GM21529 (cell line): ENCODE measurements at regions not wholly inside any gene's neighbourhood (a gene's known extent, or its start where the extent isn't known, plus 50 kb on each side); places are given as distances from the start of the nearest gene placed in this dataset.

ENCODE experiments used
- ATAC-seq: cut with Tn5 transposase; IDR thresholded peaks from one replicate; pipeline ENCODE4 v1.9.1; 2021; ENCODE audit not compliant: unreplicated experiment

DNA sequence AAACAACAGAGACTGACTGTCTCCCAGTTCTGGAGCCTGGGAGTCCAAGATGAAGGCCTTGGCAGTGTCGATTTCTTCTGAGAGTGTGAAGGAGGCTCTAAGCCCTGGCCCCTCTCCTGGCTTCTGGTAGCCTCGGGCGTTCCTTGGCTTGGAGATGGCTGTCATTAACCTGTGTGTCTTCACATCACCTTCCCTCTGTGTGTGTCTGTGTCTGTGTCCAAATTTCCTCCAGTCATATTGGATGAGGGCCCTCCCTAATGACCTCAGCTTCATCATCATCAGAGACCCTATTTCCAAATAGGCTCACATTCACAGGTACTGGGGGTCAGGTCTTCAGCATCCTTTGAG, 138.3 kb downstream of the TOMM20 start:
- ATAC-seq, result no peak

DNA sequence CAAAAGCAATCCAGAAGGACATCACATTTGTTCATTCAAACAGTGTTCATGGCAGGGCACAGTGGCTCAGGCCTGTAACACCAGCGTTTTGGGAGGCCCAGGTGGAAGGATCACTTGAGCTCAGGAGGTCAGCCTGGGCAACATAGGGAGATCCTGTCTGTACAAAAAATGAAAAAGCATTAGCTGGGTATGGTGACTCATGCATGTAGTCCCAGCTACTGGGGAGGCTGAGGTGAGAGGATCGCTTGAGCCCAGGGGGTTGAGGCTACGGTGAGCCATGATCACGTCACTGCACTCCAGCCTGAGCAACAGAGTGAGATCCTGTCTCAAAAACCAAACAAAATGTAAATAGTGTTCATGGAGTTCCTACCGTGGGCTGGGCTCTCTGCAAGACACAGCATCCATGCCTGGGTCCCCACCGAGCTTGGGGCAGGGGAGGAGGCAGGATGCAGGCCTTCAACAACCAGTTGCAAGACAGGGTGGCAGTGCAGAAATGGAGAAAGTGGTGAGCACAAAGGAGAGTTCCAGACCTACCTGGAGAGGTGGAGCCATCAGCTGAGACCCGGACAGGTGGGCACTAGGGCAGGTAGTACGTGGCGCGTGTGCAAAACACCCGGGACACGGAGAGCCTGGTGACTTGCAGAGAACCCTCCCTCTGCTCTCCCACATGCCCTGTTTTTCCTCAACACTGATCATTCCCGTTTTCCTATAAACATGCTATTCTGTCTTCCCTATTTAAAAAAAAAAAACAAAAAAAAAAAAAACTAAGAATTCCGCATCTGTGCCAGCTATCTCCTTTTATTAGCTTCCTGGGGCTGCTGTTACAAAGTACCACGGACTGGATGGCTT, 138.9 kb downstream of the TOMM20 start:
- no peak for ATAC-seq

DNA sequence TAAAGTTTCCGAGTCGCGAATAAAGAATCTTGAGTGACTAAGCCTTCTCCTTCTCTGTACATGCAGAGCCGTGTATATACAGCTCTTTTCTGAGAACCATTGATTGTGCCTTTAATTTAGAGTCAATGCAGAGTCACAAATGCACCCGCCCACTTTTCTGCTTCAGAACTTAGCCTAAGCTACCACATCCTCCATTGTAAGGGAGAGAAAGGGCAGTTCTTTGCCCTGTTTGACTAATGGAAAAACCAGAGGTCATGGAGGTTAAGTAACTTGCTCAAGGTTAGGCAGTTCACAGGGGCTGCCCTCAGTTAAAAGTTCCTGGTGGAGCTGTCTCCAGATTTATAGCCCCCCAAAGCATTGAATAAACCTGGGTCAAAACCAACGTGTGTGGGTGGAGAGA, 139.6 kb downstream of the TOMM20 start:
- ATAC-seq, result no peak

DNA sequence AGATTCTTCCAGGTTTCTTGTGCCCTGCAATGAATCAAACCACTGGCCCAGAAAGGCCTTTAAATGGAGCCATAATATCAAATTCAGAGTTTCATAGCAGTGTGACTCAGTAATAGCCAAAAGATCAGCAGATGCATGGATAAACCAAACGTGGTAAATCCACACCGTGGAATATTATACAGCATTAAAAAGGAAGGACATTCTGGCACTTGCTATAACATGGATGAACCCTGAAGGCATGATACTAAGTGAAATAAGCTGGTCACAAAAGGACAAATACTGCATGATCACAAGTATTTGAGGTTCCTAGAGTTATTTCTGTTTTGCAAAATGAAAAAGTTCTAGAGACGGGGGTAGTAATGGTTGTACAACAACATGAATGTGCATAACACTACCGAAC, 140.1 kb downstream of the TOMM20 start:
- no peak for ATAC-seq

DNA sequence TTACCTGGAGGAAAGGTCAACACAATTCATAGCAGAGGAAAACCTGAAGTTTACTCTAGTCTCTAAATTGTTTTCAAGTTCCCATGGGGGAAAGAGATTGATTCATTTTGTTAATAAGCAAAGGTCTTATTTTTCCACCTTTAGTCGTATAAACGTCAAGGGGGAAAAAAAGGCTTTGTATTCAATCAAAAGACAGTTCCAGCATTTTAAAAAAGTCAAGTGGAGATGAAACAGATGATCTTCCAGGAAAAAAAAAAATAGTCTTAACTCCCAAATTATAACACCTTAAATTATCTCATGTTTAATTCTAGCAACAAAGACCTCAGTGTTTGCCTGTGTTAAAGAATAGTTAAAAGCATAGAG, 140.5 kb downstream of the TOMM20 start:
- no peak for ATAC-seq

DNA sequence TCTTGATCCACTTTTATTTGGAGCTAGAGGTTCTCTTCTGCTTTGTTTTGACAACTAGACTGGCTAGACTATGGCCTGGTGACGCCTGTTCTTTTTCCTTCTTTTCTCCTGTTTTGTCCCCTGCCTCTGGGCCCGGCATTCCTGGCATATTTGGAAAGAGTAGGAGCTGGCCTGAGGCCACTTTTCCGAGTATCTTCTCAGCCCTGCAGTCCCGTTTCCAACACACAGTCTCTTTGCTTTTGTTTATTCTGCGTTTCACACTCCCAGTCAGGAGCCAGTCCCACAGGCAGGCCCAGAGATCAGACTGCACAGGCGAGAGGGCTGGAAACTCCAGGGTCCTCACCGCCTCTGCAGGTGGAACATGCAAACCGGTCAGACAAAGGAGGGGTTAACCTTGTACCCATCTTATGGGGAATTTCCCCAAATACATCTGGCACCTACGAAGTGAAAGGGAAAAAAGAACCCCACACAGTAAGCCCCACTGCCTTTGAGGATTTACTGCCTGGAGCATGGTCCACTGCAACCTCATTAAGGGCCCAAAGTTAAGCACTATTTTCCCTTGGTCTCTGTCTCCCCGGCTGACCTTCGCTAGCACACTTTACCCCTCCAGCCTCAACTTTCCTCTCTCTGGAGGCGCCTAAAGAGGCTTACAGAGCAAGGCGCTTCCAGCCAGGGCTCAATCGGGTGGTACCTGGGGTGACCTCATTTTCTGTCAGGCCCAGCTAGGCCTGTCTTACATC, 141.1 kb downstream of the TOMM20 start:
- peak; percentile 72 for ATAC-seq

DNA sequence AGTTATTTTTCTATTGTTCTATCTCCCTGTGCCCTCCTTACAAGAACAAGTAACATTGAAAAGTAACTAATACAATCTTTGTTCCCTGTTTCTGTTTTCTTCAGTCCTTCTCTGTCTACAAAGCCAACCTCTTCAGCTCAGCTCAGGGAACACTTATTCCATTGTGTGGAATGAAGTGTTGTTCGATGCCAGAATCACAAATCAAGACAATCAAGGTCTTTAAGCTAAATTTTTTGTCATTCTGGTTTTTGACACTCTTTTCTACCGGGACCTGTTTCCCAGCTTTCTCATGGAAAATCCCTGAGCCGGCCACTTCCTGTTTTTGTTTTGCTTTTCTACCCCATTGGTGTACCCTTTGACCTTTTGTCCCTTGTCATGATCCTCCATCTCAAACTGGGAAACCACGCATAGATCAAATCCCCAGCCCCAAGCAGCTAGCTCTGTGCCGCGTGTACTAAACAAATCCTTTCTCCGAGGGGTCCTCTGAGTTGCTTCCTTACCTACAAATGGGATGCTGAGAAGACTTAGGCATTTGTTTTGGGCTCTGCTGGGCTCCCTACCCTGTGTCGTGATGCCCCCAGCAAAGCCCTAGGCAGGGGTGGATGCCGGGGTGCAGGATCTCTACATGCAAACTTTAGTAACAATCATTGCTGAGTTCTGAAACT, 141.8 kb downstream of the TOMM20 start:
- no peak for ATAC-seq

DNA sequence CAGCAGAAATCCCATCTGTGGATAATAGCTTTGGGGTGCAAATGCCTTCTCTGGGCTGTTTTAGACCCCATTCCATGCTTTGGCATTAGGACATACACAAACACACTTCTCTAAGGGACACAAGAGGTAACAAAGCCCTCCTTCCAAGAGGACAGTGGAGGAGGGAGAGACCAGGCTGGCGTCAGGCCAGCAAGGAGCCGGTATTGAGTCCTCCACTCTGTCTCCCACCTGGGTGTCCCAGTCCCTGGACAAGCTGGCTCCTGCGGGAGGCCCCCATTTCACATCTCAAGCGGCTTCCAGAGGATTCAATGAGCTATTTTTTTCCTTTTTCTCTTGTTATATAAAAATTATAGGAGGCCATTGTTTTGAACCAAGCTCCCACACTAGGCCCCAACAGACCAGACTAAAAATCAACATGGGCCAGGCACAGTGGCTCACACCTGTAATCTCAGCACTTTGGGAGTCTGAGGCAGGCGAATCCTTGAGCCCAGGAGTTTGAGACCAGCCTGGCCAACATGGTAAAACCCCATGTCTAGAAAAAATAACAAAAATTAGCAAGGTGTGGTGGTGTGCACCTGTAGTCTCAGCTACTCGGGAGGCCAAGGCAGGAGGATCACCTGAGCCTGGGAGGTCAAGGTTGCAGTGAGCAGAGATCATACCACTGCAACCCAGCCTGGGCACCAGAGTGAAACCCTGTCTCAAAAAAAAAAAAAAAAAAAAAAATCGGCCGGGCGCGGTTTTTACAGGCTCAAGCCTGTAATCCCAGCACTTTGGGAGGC, 142.9 kb downstream of the TOMM20 start:
- ATAC-seq, result no peak

DNA sequence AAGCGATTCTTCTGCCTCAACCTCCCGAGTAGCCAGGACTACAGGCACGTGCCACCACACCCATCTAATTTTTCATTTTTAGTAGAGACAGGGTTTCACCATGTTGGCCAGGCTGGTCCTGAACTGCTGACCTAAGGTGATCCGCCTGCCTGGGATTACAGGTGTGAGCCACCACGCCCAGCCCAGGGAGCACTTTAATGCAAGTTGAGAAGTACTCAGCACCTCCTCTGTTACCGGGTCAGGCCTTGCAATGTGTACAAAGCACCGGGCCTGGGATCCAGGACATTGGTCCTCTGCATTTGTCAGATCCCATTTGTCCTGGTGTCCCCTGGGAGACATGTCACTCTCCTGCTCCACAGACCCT, 143.6 kb downstream of the TOMM20 start:
- ATAC-seq, result no peak

DNA sequence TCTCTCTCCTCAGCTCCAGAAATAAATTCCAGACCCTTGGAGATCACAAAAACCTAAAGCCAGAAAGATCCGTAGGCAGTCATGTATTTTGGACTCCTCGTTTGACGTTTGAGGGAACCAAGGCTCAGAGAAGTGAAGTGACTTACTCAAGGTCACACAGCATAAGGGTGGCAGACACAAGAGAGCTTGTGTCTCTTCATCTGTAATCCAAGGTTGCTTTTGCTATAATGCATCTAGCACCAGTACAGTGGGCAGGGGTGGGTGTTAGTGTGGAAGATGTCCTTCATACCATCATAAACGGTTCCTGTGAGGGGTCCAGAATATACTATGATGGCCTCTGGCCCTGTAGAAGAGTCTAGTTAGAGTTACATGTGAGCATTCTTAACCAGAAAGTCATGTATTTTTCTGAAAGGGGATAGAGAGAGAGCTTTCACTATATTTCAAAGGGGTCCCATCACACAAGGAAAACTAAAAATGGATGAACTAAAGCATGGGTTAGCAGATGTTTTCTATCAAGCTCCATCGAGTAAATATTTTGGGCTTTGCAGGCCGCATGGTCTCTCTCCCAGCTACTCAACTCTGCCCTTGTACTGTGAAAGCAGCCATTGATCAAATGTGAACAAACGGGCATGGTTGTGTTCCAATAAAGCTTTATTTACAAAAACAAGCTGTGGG, 144.9 kb downstream of the TOMM20 start:
- no peak for ATAC-seq

DNA sequence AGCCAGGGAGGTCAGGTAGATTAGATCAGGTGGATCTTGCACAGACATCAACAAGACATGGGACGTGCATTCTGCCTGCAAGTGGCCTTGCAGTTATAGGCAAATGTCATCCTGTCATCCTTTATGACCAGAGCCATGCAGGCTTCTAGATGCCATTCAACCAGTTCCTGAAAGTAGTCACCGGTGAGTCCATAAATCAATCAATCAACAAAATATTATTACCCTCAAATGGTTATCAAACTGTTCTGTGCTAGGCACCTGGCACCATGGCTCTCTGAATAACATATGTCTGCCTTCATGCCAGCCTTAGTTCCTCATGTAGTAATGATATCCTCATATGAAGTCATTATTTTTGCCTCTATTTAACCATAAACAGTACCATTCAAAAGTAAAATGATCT, 146.9 kb downstream of the TOMM20 start:
- no peak for ATAC-seq

DNA sequence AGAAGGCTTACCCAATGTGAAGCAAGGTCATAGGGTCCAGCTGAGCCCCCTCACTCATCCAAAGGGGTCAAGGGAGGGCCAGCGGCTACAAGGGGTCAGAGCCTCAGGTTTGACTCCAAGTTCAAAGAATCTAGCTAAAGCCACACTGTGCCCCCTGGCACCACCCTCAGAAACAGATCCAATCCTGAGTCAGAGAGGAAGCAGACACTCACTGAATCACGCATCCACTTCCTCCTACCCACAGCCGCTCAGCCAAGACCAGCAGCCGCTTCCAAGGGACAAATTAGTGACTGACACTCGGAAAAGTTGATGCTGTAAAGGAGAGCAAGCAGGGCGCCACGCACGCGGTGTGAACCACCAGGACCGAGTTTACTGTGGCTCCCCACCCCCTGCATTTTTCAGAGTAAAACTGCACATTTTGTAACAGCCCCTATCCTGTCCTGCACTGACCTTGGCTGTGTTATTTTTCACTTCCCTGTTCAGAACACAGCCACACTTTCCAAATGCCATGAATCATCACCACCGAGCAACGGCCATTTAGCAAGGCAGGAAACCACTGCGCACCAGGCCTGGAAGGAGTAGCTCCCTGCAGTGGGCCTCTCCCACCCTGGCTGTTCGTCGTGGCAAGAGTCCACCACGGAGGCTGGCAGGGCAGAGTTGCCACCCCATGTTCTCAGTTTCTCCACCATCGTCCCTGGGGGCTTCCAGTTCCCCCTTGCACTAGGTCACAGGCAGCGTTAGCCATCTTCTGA, 147.8 kb downstream of the TOMM20 start:
- ATAC-seq, result peak; percentile 42

DNA sequence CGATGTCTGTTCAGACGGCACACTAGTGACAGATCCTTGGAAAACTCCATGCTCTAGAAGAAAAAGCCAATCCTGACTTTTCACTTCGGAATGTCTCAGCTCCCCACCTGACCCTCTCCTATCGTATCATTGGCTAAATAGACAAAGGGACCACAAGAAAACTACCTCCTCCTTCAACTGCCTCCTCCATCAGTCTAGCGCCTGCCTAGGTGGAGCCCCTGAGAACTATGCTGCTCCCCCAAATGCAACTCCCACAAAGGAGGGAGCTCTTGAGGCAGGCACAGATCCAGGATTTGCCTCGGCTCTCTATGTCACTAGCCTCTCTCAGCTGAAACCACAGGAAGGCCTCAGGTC, 148.4 kb downstream of the TOMM20 start:
- peak; percentile 6 for ATAC-seq

DNA sequence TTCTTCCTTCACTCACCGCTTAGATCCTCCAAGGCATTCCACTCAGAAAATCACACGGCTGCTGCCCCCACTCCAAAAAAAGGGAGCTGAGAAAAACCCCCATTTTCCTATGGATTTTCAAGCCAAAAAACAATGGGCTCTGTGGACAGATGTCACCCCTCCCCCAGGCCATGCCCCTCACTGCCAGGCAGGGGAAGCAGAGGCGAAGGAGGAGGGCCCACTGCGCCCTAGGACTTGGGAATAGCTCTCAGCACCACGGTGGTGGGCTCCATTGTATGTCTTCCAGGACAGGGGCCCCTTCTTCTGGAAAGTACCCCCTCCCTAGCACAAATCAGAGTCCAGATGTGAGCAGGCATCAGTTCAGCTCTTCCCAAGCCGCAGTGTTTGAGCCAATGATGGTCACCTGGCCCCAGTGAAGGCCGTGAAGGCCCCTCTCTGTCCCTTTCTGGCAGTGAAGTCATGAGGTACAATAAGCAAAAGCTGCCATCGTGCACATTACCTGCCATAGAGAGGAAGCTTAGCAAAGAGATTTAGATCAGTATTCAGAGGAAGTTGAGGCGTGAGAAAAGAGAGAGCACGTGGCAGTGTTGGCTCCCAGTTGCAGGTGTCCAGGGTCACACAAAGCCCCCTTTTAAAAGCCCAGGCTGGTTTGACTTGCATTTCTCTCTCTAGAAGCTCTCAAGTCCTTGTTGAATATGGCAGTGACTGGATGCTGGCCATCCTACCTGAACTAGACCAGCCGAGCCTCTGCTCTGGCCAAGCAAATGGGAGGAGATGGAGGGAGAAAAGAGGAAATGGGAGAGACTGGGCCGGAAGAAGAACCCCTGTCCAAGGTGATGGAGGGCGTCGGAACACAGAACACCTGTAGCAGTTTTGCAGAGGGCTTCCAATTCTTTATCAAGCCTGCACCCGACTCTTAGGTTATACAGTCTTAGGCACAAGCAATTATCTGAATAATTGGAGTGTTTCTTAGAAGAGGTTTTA, 149.0 kb downstream of the TOMM20 start:
- ATAC-seq, result no peak

DNA sequence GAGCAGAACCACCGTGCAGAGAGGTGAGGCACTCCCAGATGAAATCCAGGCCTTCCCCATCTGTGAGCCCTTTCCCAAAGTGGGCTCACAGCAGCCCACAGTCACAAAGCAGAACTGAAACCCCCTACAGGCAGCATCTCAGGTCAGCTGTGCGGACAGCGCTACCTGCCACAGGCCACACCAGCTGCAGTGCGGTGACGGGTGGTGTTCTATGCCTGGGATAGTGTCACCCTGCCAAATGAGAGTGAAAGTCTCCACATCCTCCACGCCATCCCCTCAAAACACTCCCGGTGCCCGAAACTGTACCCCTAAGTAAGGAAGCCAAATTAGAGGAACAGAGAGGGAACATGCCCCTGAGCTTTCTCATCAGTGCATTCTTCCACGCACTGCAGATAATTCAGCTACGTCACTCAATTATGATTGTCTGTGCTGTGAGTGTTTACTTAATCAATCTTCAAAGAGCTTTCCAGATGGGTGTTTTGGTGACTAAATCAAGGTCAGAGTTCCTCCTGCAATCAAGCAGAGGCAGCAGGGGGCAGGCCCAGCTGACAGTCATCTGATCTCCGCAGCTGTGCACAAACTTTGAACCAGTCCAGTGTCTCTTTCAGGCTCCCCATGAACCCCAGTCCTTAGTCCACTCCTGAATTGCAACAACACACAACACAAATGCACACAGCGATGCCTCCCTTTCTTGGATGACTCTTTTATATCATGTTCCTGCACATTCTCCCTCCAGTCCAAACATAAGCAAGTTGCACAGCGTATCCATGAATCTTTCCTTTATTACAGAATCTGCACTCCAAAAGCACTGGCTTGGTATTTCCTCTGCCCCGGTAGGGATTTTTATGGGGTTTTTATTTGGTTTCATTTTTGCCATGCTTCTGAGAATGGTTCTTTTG, 150.0 kb downstream of the TOMM20 start:
- ATAC-seq, result peak; percentile 70

DNA sequence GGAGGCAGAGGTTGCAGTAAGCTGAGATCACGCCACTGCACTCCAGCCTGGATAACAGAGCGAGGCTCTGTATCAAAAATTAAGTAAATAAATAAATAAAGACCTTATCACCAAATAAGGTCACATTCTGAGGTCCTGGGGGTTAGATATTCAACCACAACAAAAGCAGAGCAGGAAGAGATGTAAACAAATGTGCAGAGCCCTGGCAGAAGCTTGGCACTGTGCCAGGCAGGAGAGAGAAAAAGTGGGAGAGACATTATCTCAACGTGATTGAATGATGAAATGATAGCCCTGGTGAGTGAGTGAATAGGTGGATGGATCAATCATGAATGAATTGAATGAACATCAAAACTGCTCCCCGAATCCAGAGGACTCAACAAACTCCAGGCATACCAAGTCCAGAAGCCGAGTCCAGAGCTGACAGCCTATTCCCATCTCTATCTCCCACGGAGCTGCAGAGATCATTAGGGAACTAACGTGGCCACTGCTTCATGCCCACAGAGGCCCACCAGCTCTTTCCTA, 150.7 kb downstream of the TOMM20 start:
- no peak for ATAC-seq

DNA sequence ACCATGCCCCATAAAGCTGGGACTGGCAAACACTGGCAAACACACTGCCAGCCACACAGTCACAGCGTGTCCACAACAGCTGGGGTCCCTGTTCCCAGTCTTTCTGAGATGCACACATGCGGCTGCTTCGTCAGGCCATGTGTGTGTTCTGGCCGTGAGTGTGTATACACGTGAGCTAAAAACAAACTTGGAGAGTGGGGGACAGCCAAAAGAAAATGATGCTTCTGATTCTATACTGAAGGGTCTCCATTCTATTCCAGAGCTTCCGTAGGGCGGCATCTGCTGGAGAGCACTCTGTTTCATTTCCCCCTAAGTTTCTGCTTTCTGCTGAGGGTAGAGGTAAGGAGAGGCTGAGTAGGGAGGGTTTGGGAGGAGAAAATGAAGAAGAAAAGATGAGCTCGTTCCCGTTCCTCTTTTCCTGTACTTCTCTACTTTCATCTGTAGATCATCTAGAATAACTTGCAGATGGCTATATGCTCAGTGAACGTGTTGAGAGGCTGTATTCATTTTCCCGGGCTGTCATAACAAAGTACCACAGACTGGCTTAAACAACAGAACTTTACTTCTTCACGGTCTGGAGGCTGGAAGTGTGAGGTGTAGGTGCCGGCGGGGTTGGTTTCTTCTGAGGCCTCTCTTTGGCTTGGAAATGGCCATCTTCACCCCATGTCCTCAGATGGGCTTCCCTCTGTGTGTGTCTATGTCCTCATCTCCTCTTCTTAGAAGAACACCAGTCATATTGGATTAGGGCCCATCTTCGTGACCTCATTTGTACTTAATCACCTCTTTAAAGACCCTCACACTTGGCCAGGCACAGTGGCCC, 151.6 kb downstream of the TOMM20 start:
- no peak for ATAC-seq
